ENCODE measurements at regions not wholly inside any gene's neighbourhood (a gene's known extent, or its start where the extent isn't known, plus 50 kb on each side); places are given as distances from the start of the nearest gene placed in this dataset.

DNA sequence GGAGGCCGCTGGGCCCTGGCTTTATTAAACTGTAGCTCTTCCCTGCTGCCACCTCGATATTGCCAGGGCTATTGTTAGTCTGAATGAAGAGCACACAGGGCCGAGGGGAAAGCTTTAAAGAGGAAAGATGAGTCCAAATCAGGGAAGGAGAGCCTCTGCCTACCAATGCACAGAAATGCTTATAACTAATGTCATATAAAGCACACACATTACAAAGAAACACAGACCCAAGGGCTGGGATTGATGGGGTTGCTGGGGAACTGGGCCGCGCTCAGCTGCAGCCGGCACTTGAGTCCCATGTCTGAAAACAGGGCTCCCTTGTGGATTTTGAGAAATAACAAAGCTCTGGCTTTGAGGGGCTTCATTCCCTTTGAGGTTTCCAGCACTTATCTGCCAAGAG is 232.6 kb downstream of the CD83 start:
- TF ChIP-seq BHLHE40 (IDR thresholded peaks at IDR 0.05; ENCODE audit: borderline replicate concordance in 1 of 2, low read depth in 2 of 2, low read length in 1 of 2) (no peak), SMC3 (IDR thresholded peaks at IDR 0.05; ENCODE audit: borderline replicate concordance, low read length) (no peak), YY1 (IDR thresholded peaks at IDR 0.05; ENCODE audit: low read depth, low read length) (no peak), EZH2 (IDR thresholded peaks at IDR 0.05; ENCODE audit: borderline replicate concordance, control insufficient read depth, low read depth, low read length) (no peak), ZNF274 (IDR thresholded peaks at IDR 0.05; ENCODE audit: insufficient read depth, insufficient read length) (no peak)
- TF ChIP-seq, protein P1, sequence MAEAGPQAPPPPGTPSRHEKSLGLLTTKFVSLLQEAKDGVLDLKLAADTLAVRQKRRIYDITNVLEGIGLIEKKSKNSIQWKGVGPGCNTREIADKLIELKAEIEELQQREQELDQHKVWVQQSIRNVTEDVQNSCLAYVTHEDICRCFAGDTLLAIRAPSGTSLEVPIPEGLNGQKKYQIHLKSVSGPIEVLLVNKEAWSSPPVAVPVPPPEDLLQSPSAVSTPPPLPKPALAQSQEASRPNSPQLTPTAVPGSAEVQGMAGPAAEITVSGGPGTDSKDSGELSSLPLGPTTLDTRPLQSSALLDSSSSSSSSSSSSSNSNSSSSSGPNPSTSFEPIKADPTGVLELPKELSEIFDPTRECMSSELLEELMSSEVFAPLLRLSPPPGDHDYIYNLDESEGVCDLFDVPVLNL (IDR thresholded peaks at IDR 0.05; ENCODE audit: low read depth, low read length): no peak

Measured in GM12878 (cell line).